IMR-90 (cell line): ENCODE measurements at regions not wholly inside any gene's neighbourhood (a gene's known extent, or its start where the extent isn't known, plus 50 kb on each side); places are given as distances from the start of the nearest gene placed in this dataset.

Experiments used
- ATAC-seq: fragments of 200-7000 bp; cut with Tn5 transposase; 2 replicates; pipeline ENCODE4 v1.9.1; 2020; ENCODE audit warnings: low read depth, mild to moderate bottlenecking, moderate library complexity
- BruUV-seq: library from RNA; stranded (reverse); fragments of 400-500 nt; replicated peaks from 2 replicates; lab custom pipeline; 2021; lab: Mats Ljungman, UMichigan
- CTCF ChIA-PET: fragments of 300-600 bp; formaldehyde crosslinking; extraction: SDS; loops from one replicate; lab custom pipeline; 2021; ENCODE audit warnings: antibody characterized with exemption; lab: Yijun Ruan, JAX
- POLR2A ChIA-PET: fragments of 300-600 bp; sonication (Branson Sonifier 250); formaldehyde crosslinking; loops from one replicate; lab custom pipeline; 2022; ENCODE audit warnings: antibody characterized with exemption; ENCODE audit not compliant: unreplicated experiment; lab: Charles Lee
- DNase-seq: peaks from one replicate; pipeline ENCODE4 v3.0.0; 2013
- H2AFZ ChIP-seq: replicated peaks from 2 replicates; pipeline ENCODE3; 2013; ENCODE audit warnings: low read length, mild to moderate bottlenecking; ENCODE audit not compliant: poor library complexity
- H2AK5ac ChIP-seq: 2 replicates; pipeline ENCODE4 v1.6.1; 2013; ENCODE audit warnings: low read depth, low read length, inconsistent platforms
- H2AK9ac ChIP-seq: replicated peaks from 2 replicates; pipeline ENCODE3; 2013; ENCODE audit warnings: mild to moderate bottlenecking, low read depth, low read length, moderate library complexity; ENCODE audit not compliant: poor library complexity
- H2BK120ac ChIP-seq: 2 replicates; pipeline ENCODE4 v1.6.1; 2013; ENCODE audit warnings: low read depth, low read length, inconsistent platforms
- H2BK15ac ChIP-seq: 3 replicates; pipeline ENCODE4 v1.6.1; 2013; ENCODE audit warnings: low read depth, low read length, inconsistent platforms
- H2BK20ac ChIP-seq: 2 replicates; pipeline ENCODE4 v1.6.1; 2013; ENCODE audit warnings: low read depth, mild to moderate bottlenecking, inconsistent platforms, low read length, moderate library complexity
- H2BK5ac ChIP-seq: 2 replicates; pipeline ENCODE4 v1.6.1; 2013; ENCODE audit warnings: mild to moderate bottlenecking, low read depth, low read length, inconsistent platforms; ENCODE audit not compliant: poor library complexity, severe bottlenecking
- H3K14ac ChIP-seq: replicated peaks from 2 replicates; pipeline ENCODE4 v1.6.1; 2013; ENCODE audit warnings: low read depth, low read length, inconsistent platforms
- H3K18ac ChIP-seq: 2 replicates; pipeline ENCODE4 v1.6.1; 2013; ENCODE audit warnings: low read depth, low read length, control low read depth
- H3K23ac ChIP-seq: 2 replicates; pipeline ENCODE4 v1.6.1; 2013; ENCODE audit warnings: low read depth, low read length, inconsistent platforms
- H3K27ac ChIP-seq: 2 replicates; pipeline ENCODE4 v1.5.1; 2013; ENCODE audit warnings: mild to moderate bottlenecking, control low read depth, low read length; ENCODE audit not compliant: insufficient read depth
- H3K27me3 ChIP-seq: 2 replicates; pipeline ENCODE4 v1.6.1; 2013; ENCODE audit warnings: low read length; ENCODE audit not compliant: control insufficient read depth, insufficient read depth
- H3K36me3 ChIP-seq: 2 replicates; pipeline ENCODE4 v1.6.1; 2013; ENCODE audit warnings: low read length, mixed read lengths; ENCODE audit not compliant: control insufficient read depth, insufficient read depth
- H3K4ac ChIP-seq: 2 replicates; pipeline ENCODE4 v1.6.1; 2013; ENCODE audit warnings: low read depth, low read length, inconsistent platforms
- H3K4me1 ChIP-seq: 2 replicates; pipeline ENCODE4 v1.6.1; 2013; ENCODE audit warnings: low read length, mixed read lengths; ENCODE audit not compliant: control insufficient read depth, insufficient read depth
- H3K4me2 ChIP-seq: 2 replicates; pipeline ENCODE4 v1.6.1; 2013; ENCODE audit warnings: low read depth, mild to moderate bottlenecking, control low read depth, low read length, moderate library complexity
- H3K4me3 ChIP-seq: 2 replicates; pipeline ENCODE4 v1.5.1; 2013; ENCODE audit warnings: low read depth, mild to moderate bottlenecking, control low read depth, low read length, moderate library complexity; ENCODE audit not compliant: insufficient read depth
- H3K56ac ChIP-seq: 2 replicates; pipeline ENCODE4 v1.6.1; 2013; ENCODE audit warnings: low read length, inconsistent platforms; ENCODE audit not compliant: insufficient read depth; ENCODE audit errors: extremely low read depth
- H3K79me1 ChIP-seq, 2 experiments: 2 replicates each; pipeline ENCODE4 v1.6.1; 2013; ENCODE audit warnings: low read length in 2 of 2, inconsistent platforms in 1 of 2, low read depth in 1 of 2
- H3K9ac ChIP-seq: 2 replicates; pipeline ENCODE4 v1.6.1; 2013; ENCODE audit warnings: low read depth, low read length, control low read depth
- H3K9me1 ChIP-seq: 2 replicates; pipeline ENCODE4 v1.6.1; 2013; ENCODE audit warnings: low read length, inconsistent platforms; ENCODE audit not compliant: insufficient read depth
- H3K9me3 ChIP-seq: 2 replicates; pipeline ENCODE4 v1.6.1; 2013; ENCODE audit warnings: low read length; ENCODE audit not compliant: control insufficient read depth, insufficient read depth
- H4K20me1 ChIP-seq: 2 replicates; pipeline ENCODE4 v1.6.1; 2013; ENCODE audit warnings: low read length, inconsistent platforms; ENCODE audit not compliant: insufficient read depth
- H4K5ac ChIP-seq: 2 replicates; pipeline ENCODE4 v1.6.1; 2013; ENCODE audit warnings: mild to moderate bottlenecking, low read depth, low read length, control low read depth
- H4K8ac ChIP-seq, 2 experiments: 2 replicates each; pipeline ENCODE4 v1.6.1; 2013; ENCODE audit warnings: low read depth in 2 of 2, low read length in 2 of 2, control low read depth in 1 of 2, inconsistent platforms in 1 of 2
- H4K91ac ChIP-seq: 2 replicates; pipeline ENCODE4 v1.6.1; 2013; ENCODE audit warnings: low read depth, low read length, inconsistent platforms; ENCODE audit not compliant: insufficient read depth
- BHLHE40 ChIP-seq: fragments of 150-350 bp; IDR thresholded peaks from 2 replicates; pipeline ENCODE4 v1.6.1; 2016; ENCODE audit warnings: mild to moderate bottlenecking, low read depth, low read length
- MAFK ChIP-seq: IDR thresholded peaks from 2 replicates; pipeline ENCODE4 v1.6.1; 2012; ENCODE audit warnings: low read depth, low read length, improper control_type of control experiment
- POLR2A ChIP-seq: IDR thresholded peaks from 2 replicates; pipeline ENCODE4 v1.6.1; 2012; ENCODE audit warnings: mild to moderate bottlenecking, low read depth, low read length
- WGBS, 2 experiments: methylation state at CpG; one replicate each; pipeline versions ENCODE4 v1.1.5 to v1.1.7; 2013; ENCODE audit warnings: missing lambda C conversion rate in 2 of 2; ENCODE audit not compliant: insufficient read length in 1 of 2; ENCODE audit errors: extremely low coverage in 2 of 2; 5-methylcytosine and 5-hydroxymethylcytosine counted together
- dilution Hi-C: fragments of 300-500 bp; cut with HindIII; formaldehyde crosslinking; loops from one replicate; pipeline ENCODE4 v1.14.3; 2018; ENCODE audit warnings: low sequenced_read_pairs; ENCODE audit not compliant: unreplicated experiment
- in situ Hi-C: fragments of 300-500 bp; cut with MboI; formaldehyde crosslinking; loops from 3 replicates; pipeline ENCODE4 v1.14.3; 2019; ENCODE audit warnings: low sequenced_read_pairs, inconsistent platforms, mixed read lengths
- intact Hi-C: fragments of 100-400 bp; cut with micrococcal nuclease; formaldehyde crosslinking; loops from 2 replicates; pipeline ENCODE4 v1.10.0; 2022

- no peak overlapping the region for H4K5ac ChIP-seq
- no peaks in the 10 kb centered on the region for H3K9me3 ChIP-seq
- DNase-seq (no peak), ATAC-seq (no peak)
- no peak overlapping the region for H2BK5ac ChIP-seq
- H3K27me3 ChIP-seq, result no peaks in the 10 kb centered on the region; the same call in none of the 2 replicates
- ChIA-PET CTCF (no interaction called here), POLR2A (no interaction called here)
- H4K91ac ChIP-seq, result no peak overlapping the region
- H2BK120ac ChIP-seq, result no peak overlapping the region
- 0 out of 2 replicates have a peak overlapping the region, but pooled peaks have one; percentile 9 for H2AK5ac ChIP-seq
- H3K4me2 ChIP-seq, result no peak overlapping the region
- dilution Hi-C loops, result no loop called here
- peaks cover 3% of the 10 kb centered on the region; the same call in 1 of the 2 replicates for H3K9me1 ChIP-seq
- TF ChIP-seq POLR2A (no peak), BHLHE40 (no peak), MAFK (peak; percentile 75)
- H4K8ac ChIP-seq, result no peak overlapping the region
- H3K4me3 ChIP-seq, result no peak overlapping the region
- H3K4ac ChIP-seq, result no peak overlapping the region
- peak overlapping the region; percentile 15 for H2AK9ac ChIP-seq
- H4K20me1 ChIP-seq, result no peaks in the 10 kb centered on the region
- H3K79me1 ChIP-seq, result no peaks in the 10 kb centered on the region
- no peaks in the 10 kb centered on the region for H3K36me3 ChIP-seq
- no peak overlapping the region for H3K9ac ChIP-seq
- H2BK15ac ChIP-seq, result no peak overlapping the region
- 79% methylated on average over 9 of the region's 20 CpGs; no CpG with 5 or more reads in 1 of the 2 experiments for WGBS, 2 experiments
- H3K23ac ChIP-seq, result no peak overlapping the region
- no peak overlapping the region for H2BK20ac ChIP-seq
- intact Hi-C loops, result no loop called here
- H2AFZ ChIP-seq, result peak overlapping the region; percentile 59
- in situ Hi-C loops, result loop anchor here (25.0 kb wide), 1 partner anchor 1281 kb away; the partner anchor contains the start of gene ISL1
- no peak overlapping the region for H3K27ac ChIP-seq
- no peaks in the 10 kb centered on the region for H3K4me1 ChIP-seq
- BruUV-seq, result no TSS peak
- H3K56ac ChIP-seq, result no peak overlapping the region
- H3K18ac ChIP-seq, result no peak overlapping the region
- H3K14ac ChIP-seq, result no peak overlapping the region
Observed at GRCh38 chr5:52668544-52669185, 119.1 kb upstream of the ITGA1 start.
